GM18870 (cell line): ENCODE measurements at regions not wholly inside any gene's neighbourhood (a gene's known extent, or its start where the extent isn't known, plus 50 kb on each side); places are given as distances from the start of the nearest gene placed in this dataset.

Experiments used
- ATAC-seq: cut with Tn5 transposase; IDR thresholded peaks from one replicate; pipeline ENCODE4 v1.9.1; 2021; ENCODE audit warnings: moderate library complexity; ENCODE audit not compliant: unreplicated experiment

DNA sequence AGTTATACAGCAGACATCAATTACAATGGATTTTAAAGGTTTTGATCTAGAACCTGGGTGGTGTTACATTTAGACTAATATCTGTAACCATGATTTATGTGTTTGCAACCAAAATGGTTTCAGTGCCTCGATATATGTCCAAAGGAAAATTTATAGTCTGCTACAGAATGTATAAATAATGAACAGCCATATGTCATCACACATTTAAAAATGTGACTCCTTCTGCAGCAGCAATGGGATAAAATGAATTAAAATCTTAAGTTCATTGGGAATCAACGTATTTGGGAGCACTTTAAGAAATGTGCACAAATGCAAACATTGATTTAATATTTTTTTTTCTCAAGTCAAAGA, 610.2 kb downstream of the TMEM114 start:
- no peak for ATAC-seq

DNA sequence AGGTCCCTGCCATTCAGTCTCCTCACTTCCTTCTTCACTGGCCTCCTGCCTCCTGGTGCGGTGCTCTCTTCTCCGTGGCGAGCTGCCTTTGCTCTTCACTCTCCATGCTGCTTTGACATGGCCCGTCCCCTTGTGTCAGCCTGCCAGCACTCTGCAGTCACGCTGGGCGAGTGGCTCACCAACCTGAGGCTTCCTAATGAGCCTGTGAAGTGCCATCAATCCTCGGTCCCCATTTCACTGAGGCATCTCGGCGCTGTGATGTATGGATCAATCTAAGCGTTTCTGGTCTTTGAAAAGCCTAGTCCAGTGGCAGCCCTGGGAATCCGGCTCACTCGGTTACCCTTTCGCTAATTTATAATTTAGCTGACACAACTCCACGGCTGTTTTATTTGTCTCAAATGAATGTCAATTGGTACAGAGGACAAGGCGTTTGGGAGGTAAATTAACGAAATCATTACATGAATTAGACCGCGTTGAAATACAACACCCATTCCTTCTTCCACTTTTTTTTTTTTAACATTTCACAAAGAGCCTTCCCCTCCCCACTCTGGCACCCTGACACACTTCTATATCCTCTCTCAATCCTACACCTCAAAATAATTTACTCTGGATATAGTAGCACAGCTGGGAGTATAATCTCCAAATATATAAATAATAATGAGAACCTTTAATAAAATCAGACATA, 610.7 kb downstream of the TMEM114 start:
- no peak for ATAC-seq

DNA sequence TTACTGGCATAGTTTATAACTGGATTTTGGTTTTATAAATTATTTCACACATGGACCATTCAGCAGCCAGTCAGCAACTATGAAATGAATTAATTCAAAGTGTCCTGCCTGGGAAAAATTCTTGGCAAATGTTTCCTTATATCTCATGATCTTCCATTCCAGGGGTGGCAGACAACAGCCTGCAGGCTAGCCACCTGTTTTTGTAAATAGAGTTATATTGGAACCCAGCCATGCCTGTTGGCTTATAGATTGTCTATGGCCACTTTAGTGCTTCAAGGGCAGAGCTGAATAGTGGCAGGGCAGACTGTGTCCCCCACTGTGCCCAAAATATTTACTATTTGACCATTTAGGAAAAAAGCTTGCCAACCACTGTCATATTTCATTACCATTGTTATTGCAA, 613.7 kb downstream of the TMEM114 start:
- ATAC-seq = no peak

DNA sequence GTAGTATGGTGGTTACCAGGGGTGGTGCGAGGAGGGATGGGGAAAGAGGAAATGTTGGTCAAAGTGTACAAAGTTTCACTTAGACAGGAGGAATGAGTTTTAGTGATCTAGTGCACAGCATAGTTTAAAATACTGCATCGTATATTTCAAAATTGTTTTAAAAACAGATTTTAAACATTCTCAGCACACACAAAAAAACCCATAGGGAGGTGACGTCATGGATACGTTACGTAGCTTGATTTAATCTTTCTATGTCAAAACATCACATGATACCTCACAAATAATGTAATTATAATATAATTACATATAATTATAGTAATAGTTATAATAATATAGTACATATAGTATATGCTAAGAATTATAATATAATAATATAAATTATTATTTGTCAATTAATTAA, 614.2 kb downstream of the TMEM114 start:
- ATAC-seq = no peak

DNA sequence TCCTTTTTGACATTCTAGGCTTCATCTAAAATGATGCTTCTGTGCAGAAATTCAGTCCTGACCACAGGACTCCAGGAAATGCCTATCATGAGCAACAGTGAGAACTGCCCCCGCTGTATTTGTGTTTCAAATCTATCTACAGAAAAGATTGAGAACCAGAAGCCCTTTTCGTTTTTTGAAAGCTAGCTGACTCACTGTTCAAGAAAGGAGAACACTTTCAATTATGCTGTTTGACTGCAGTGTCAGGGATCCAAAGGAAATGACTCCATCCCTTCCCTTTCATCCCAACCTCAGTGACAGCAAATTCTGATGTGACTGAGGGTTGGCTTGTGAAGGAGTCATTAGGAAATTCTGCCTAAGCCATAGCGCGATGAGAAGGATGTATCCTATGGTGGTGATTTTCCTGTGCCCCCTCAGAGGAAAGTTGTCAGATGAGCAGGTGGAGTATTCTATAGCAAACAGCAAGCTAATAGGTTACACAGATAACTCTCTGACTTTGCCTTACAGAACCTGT, 622.3 kb downstream of the TMEM114 start:
- no peak for ATAC-seq

DNA sequence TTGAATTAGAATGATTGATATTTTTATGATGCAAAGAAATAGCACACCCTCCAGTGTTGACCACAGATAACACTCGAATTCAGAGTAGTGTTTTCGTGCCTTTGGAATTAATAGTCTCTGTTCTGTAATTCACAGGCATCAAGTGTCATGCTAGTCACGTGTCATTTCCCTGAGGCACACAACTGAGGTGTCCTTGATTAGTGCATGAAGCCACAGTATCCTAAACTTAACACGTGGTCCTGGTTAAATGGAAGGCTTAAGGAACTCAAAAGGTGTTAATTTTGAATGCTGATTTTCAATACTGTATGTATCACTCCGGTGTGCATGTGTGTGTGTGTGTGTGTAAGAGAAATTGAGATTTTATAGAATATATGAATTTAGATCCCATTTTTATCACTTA, 625.6 kb downstream of the TMEM114 start:
- no peak for ATAC-seq

DNA sequence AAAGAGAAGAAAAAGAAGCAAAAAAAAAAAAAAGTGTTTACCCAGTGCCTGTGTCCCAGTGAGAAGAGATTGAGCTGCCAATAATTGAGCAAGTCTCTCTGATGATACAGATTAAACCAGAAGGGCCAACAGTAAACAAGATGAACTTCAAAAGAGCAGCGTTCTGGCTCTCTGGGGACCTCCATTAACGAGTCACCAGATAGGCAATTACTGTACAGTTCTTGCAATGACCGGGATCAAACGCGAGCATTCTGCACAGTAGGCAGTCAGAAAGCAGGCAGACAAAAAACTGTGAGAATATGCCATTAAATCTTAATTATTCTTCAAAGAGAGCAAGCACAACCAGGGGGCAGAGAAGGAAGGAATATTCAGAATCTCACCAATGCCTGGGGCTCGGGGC, 626.1 kb downstream of the TMEM114 start:
- ATAC-seq = no peak

DNA sequence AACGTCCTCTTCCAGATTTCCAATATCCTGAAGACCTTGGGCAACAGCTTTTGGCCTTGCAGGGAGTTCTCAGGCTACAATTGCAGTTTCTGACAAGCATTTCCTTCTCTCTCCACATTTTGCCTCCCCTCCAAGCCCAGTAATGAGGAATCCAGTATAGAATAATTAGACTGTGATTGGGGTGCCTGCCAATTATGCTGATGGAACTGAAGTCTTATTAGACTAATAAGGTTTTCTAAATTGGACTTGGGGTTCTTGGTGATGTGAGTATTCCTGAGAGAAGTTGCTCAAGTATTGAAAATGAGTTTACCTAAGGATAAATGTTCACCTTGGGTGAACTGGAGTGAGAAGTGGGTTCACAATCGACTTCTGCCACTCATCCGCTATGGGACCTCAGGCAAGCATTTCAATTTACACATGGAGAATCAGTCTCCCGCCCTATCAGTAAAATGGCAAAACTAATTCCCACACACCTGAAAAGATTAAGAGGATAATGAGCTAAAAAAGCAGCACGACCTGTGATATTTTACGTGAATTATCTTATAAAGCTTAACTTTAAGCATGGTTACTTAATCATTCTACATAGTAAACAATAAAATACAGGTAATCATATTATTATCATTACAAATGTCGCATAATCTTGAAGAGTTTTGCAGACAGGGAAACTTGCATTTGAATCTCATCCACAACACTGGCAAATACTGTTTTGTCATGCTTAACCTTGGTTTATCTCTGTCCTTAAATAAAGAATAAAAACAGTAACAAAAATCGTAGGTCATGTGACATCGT, 628.0 kb downstream of the TMEM114 start:
- ATAC-seq = no peak

DNA sequence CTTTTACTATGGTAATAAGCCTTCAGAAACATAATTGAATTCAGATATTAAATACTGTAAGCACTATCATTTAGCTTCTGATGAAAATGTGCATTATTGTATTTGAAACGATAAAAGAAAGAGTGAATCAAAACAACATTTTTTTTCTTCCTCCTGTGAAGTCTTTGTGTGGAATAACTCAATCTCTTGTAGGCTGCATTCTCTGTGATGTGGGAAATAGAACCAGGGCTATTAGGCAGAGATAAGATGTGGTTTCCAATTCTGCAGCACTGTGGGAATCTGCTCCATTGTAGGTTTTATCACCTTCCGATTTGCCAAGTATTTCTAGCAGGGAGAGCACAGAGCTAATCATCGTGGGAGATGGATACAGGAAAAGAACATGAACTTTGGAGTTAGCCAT, 624.5 kb downstream of the RBFOX1 start:
- no peak for ATAC-seq

DNA sequence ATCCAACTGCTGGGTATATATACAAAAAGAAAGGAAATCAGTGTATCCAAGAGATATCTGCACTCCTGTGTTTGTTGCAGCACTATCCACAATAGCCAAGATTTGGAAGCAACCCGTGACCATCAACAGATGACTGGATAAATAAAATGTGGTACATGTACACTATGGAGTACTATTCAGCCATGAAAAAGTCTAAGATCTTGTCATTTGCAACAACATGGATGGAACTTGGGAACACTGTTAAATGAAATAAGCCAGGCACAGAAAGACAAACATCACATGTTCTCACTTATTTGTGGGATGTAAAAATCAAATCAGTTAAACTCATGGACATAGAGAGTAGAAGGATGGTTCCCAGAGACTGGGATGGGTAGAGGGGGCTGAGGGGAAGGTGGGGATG, 620.7 kb downstream of the RBFOX1 start:
- ATAC-seq = no peak

DNA sequence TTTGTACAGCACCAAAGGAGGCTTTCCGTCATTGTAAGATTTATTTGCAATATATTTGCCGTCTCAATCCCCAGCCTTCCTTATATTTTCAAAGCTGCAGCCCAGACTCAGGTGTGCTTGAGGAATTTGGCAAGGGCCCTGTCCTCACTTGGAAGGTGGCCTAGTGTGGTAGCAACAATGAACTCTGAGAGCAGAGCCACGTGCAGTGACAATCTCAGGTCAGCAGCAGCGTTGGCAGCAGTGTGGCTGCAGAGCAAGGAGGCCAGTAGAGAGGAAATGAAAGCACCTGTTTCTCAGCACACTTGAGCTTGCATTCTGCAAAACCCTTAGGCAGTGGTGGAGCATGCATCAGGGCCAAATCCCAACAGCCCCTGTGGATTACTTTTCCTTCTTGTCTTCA, 613.5 kb downstream of the RBFOX1 start:
- no peak for ATAC-seq

DNA sequence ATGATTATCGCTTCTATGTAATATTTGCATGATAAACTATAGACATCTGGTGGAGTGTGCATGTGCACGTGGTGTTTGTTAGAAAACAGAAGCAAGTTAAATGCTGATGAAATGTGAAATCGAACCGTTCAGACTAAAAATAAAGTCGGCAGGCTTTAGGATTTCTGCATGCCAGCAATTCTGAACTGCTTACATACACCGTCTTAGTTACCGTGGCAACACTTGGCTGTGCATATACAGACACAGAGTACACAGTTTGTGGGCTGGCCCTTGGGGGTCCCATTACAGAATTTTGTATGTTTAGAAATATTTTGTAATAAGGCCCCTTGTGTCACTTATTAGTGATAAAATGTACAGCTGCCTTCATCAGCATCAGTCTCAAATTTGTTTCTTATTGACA, 605.5 kb downstream of the RBFOX1 start:
- ATAC-seq = no peak

DNA sequence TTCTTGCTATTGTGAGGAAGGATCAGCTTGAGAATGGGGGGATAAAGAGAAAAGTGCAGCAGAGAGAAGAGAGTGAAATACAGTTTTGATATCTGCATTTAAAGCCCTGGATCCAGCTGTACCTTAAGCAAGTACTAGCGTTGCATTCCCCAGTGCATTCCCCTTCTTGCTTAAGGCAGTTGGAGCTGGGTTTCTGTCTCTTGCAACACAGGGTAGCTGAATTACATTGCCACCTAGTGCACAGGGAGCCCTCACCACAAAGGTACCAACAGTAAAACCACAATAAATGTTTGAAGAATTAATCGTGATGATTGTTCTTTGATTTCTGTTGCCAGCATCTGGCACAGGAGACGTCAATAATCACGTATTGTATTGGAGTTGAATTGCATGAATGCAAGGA, 588.7 kb downstream of the RBFOX1 start:
- no peak for ATAC-seq

DNA sequence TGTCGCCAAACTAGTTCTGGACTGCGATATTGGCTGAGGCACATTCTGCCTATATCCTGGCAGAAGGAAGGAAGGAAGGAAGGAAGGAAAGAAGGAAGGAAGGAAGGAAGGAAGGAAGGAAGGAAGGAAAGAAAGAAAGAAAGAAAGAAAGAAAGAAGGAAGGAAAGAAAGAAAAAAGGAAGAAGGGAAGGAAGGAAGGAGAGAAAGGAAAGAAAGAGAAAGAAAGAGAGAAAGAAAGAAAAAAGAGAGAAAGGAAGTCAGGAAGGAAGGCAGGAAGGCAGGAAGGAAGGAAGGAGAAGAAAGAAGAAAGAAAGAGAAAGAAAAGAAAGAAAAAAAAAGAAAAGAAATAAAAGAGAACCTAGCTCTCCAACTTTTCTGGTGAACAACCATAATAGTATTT, 587.1 kb downstream of the RBFOX1 start:
- ATAC-seq = no peak

DNA sequence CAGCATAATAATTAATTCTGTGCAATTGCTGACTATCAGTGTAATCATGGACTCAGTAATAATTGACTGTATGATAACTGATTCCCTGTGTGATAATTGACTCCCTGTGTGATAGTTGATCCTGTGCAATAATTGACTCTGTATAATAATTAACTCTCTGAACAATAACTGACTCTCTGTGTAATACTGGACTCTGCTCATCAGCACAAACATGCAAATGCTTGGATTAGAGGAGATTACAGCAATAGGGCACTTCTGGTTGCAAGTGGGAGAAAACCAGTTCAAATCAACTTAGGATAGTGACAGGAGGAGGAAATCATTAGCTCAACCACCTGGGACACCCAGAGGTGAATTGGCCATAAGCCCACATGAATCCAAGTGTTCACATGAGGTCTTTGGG, 582.1 kb downstream of the RBFOX1 start:
- no peak for ATAC-seq

DNA sequence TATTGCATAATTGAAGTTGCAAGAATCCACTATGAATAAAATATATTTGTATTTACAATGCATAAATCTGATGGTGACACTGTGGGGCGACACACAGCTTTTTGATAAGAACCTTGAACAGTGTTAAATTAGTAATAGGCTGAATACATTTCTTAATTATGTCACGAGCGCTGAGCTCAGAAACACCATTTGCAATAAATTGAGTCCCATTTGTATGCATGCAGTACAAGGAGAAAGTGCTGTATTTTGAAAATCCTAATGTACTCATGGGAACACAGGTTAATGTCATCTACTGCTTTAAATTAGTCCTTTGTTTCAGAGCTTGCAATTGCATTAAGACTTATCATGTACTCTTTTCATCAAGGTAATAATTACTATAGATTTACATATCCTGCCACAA, 579.5 kb downstream of the RBFOX1 start:
- no peak for ATAC-seq

DNA sequence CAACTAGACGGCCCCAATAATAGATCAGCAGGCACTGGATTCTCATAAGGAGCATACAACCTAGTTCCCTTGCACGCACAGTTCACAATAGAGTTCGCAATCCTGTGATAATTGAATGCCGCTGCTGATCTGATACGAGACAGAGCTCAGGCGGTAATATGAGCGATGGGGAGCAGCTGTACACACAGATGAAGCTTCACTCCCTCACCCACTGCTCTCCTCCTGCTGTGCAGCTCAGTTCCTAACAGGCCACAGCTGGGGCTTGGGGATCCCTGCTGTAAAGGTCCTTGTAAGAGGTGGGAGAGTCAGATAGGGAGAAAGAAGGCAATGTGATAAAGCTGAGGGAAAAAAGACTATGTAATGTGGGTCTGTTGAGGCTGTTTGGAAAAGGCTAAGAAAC, 577.5 kb downstream of the RBFOX1 start:
- no peak for ATAC-seq

DNA sequence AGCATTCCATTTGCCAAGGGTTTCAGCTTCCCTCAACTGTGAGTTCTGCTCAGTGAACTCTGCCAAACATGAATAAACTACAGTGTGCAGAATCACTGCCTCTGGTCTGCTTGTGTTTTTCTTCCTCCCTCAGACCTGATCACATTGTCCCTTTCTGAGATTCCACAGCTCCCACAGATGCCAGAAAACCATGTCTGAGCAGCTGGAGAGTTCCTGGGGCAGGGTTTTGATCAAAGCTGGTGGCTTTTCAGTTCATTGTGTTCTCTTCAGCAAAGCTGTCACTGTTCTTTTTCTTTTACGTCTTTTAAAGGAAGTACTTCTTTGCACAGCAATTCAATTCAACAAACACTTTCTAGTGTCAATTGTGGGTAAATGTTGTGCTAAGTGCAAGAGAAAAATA, 555.8 kb downstream of the RBFOX1 start:
- no peak for ATAC-seq

DNA sequence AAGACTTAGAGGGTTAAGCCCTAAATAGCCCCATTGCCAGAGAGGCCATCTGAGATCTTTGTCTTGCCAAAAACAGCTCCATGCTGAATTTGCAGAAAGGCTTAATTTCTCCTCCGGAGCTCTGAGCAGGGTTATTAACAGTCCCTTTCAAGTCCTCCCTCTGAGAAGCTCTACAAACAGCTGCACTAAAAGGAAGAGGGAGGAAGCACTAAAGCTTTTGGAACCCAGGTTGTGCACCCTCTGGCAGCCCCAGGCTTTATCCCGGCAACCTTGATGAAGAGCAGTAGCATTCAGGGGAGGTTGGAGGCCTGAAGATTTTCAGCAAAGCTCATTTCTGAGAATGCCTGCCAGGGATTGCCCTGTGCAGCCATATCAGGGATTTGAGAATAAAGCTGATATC, 554.7 kb downstream of the RBFOX1 start:
- ATAC-seq = no peak

DNA sequence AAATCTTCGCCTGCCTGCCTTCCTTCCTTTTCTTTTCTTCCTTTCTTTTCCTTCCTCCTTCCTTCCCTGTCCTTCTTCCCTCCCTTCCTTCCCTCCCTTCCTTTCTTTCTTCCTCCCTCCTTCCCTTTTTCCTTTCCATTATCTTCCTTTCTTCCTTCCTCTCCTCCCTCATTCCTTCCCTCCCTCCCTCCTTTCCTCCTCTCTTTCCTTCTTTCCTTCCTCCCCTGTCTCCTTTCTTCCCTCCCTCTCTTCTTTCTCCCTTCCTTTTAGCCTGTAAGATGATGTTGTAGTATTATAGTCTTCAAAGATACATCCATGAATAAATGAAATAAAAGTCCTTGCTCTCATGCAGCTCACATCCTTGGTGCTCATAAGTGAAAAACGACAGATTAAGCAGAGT, 539.3 kb downstream of the RBFOX1 start:
- no peak for ATAC-seq

DNA sequence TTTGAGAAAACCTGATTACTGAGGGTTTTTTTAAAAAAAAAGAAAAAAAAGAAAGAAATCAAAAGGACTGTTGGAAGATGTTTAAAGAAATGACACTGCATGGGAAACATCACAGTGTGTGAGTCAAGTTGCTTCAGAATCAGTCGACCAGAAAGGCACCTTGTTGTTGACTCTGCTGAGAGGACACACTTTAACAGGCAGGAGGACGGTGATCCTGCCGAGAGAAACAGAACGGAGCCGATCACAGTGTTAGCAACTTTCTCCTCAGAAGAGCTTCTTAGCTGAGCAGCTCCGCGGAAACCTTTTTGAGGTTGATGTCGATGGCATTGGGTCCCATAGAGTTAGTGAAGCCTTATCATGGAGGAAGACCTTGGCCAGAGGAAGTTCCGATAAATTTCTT, 538.7 kb downstream of the RBFOX1 start:
- no peak for ATAC-seq

DNA sequence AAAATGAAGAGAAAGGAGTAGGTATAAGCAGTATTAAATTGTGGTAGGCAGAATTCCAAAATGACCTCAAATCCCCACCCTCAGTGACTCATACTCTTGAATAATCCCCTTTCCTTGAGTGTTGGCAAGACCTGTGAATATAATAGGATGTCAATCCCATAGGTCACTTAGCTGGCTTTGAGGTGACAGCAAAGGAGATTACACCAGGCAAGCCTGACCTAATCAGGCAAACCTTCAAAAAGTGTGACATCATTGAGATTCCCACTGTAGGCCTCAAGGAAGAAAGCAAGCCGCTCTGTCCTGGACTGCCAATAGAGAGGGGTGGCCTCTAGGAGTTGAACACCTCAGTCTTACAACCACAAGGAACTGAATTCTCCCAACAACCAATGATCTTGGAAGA, 535.2 kb downstream of the RBFOX1 start:
- ATAC-seq = no peak

DNA sequence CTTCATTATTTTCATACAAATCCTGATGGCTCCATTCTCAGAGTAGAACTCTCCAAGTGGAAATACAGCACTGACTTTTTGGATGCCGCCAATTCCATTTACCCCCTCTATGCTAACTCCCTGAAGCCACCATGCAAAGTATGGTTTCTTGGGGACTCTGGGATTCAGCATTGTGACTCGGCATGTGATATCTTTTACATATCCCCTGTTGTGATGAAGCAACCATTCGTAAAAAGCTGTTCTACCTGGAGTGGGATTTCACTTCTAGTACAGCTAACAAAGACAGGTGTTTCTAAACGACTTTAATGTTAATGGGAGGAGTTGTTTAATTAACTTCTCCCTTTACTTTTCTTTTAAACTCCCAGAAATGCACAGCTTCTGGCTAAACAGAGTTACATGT, 533.5 kb downstream of the RBFOX1 start:
- no peak for ATAC-seq
